Panc1 (cell line): ENCODE measurements at regions not wholly inside any gene's neighbourhood (a gene's known extent, or its start where the extent isn't known, plus 50 kb on each side); places are given as distances from the start of the nearest gene placed in this dataset.

Experiments
- ATAC-seq: fragments of 200-7000 bp; cut with Tn5 transposase; 2 replicates; pipeline ENCODE4 v1.9.1; 2020; ENCODE audit warnings: mild to moderate bottlenecking, moderate library complexity
- BruUV-seq: library from RNA; stranded (reverse); fragments of 400-500 nt; replicated peaks from 2 replicates; lab custom pipeline; 2021; lab: Mats Ljungman, UMichigan
- CTCF ChIA-PET: fragments of 300-600 bp; sonication (Branson Sonifier 250); formaldehyde crosslinking; loops from one replicate; lab custom pipeline; 2022; ENCODE audit warnings: antibody characterized with exemption; lab: Charles Lee
- POLR2A ChIA-PET: fragments of 300-600 bp; sonication (Branson Sonifier 250); formaldehyde crosslinking; loops from one replicate; lab custom pipeline; 2022; ENCODE audit warnings: antibody characterized with exemption; lab: Charles Lee
- DNase-seq: peaks from one replicate; pipeline ENCODE4 v3.0.0-alpha.2; 2010; ENCODE audit warnings: low read depth, low spot score
- H3K27ac ChIP-seq: 2 replicates; pipeline ENCODE4 v1.5.1; 2011; ENCODE audit warnings: mild to moderate bottlenecking, low read length, inconsistent platforms
- H3K27me3 ChIP-seq: fragments of 200-500 bp; sonication (Bioruptor generic); 2 replicates; pipeline ENCODE4 v1.6.0; 2014; ENCODE audit warnings: low read length, inconsistent platforms; ENCODE audit not compliant: control insufficient read depth, insufficient read depth
- H3K36me3 ChIP-seq: fragments of 200-500 bp; sonication (Bioruptor generic); 2 replicates; pipeline ENCODE4 v1.5.1; 2014; ENCODE audit warnings: inconsistent platforms, mild to moderate bottlenecking, low read length, moderate library complexity; ENCODE audit not compliant: control insufficient read depth, insufficient read depth
- H3K4me1 ChIP-seq: 2 replicates; pipeline ENCODE4 v1.5.1; 2011; ENCODE audit warnings: inconsistent platforms, mild to moderate bottlenecking, low read length, moderate library complexity; ENCODE audit not compliant: control insufficient read depth, insufficient read depth
- H3K4me3 ChIP-seq, 2 experiments: 2 replicates each; pipeline ENCODE4 v1.5.1; 2011 to 2012; ENCODE audit warnings: low read depth in 2 of 2, low read length in 2 of 2, mild to moderate bottlenecking in 2 of 2, inconsistent platforms in 1 of 2, moderate library complexity in 1 of 2
- H3K9me3 ChIP-seq: fragments of 200-500 bp; sonication (Bioruptor generic); 2 replicates; pipeline ENCODE4 v1.5.1; 2014; ENCODE audit warnings: low read depth, mild to moderate bottlenecking, inconsistent platforms, low read length, moderate library complexity; ENCODE audit not compliant: control insufficient read depth, insufficient read depth
- CTCF ChIP-seq: fragments of 450-650 bp; IDR thresholded peaks from 2 replicates; pipeline ENCODE4 v1.5.1; 2017; ENCODE audit warnings: mild to moderate bottlenecking
- POLR2AphosphoS5 ChIP-seq: IDR thresholded peaks from 2 replicates; pipeline ENCODE4 v1.6.1; 2012; ENCODE audit warnings: mild to moderate bottlenecking, low read depth, low read length, moderate library complexity
- REST ChIP-seq, 2 experiments: IDR thresholded peaks; 2 replicates each; pipeline ENCODE4 v1.6.1; 2011 to 2012; ENCODE audit warnings: low read depth in 2 of 2, control low read depth in 1 of 2, low read length in 1 of 2, mild to moderate bottlenecking in 1 of 2, moderate library complexity in 1 of 2; ENCODE audit not compliant: insufficient read depth in 1 of 2
- SIN3A ChIP-seq: IDR thresholded peaks from 2 replicates; pipeline ENCODE4 v1.6.1; 2012; ENCODE audit warnings: low read depth, mild to moderate bottlenecking, low read length, moderate library complexity, borderline replicate concordance; ENCODE audit not compliant: insufficient read depth
- TCF7L2 ChIP-seq: IDR thresholded peaks from 2 replicates; pipeline ENCODE4 v1.6.1; 2011; ENCODE audit warnings: mild to moderate bottlenecking, low read depth, low read length, inconsistent platforms
- in situ Hi-C: cut with HindIII; loops from 2 replicates; pipeline ENCODE4 v1.10.0; 2016; ENCODE audit warnings: low sequenced_read_pairs, low pct_unique_long_range_greater_than_20kb
- intact Hi-C: fragments of 100-400 bp; cut with micrococcal nuclease; formaldehyde crosslinking; loops from one replicate; pipeline ENCODE4 v1.10.0; 2022; ENCODE audit not compliant: unreplicated experiment

- intact Hi-C loops (no loop called here), in situ Hi-C loops (no loop called here)
- TF ChIP-seq TCF7L2 (no peak), POLR2AphosphoS5 (no peak), CTCF (no peak), REST (IDR thresholded peaks at IDR 0.05; ENCODE audit: insufficient read depth in 1 of 2, low read depth in 2 of 2, low read length in 1 of 2) (no peak)
- Histone ChIP-seq H3K9me3 (no peaks in the 10 kb centered on the region), H3K4me3 (no peak overlapping the region), H3K4me1 (no peaks in the 10 kb centered on the region), H3K36me3 (no peaks in the 10 kb centered on the region), H3K27ac (no peak overlapping the region), H3K27me3 (no peaks in the 10 kb centered on the region)
- no peak for DNase-seq
- POLR2A ChIA-PET = no interaction called here
- no TSS peak for BruUV-seq
- CTCF ChIA-PET = no interaction called here
- ATAC-seq = no peak
Measured at GRCh38 chr6:130306377-130306776, 59.4 kb upstream of the TMEM200A start.

- BruUV-seq = no TSS peak
- in situ Hi-C loops (no loop called here), intact Hi-C loops (no loop called here)
- DNase-seq (no peak), ATAC-seq (no peak)
- TF ChIP-seq CTCF (no peak), SIN3A (no peak), REST (IDR thresholded peaks at IDR 0.05; ENCODE audit: insufficient read depth in 1 of 2, low read depth in 2 of 2, low read length in 1 of 2) (no peak), TCF7L2 (no peak), POLR2AphosphoS5 (no peak)
- Histone ChIP-seq H3K4me1 (no peaks in the 10 kb centered on the region), H3K36me3 (no peaks in the 10 kb centered on the region), H3K27me3 (no peaks in the 10 kb centered on the region), H3K27ac (no peak overlapping the region), H3K9me3 (no peaks in the 10 kb centered on the region), H3K4me3 (no peak overlapping the region)
- CTCF ChIA-PET = no interaction called here
- POLR2A ChIA-PET = no interaction called here
Measured at GRCh38 chr6:130303431-130303830, 62.4 kb upstream of the TMEM200A start.
